SJCRH30 (cell line): ENCODE measurements at regions not wholly inside any gene's neighbourhood (a gene's known extent, or its start where the extent isn't known, plus 50 kb on each side); places are given as distances from the start of the nearest gene placed in this dataset.

Source experiments
- DNase-seq, 2 experiments: peaks; one replicate each; pipeline ENCODE4 v3.0.0-alpha.2; 2015 to 2020
- H3K27ac ChIP-seq: fragments of 250-450 bp; sonication (Bioruptor Pico); 2 replicates; pipeline ENCODE4 v1.5.1; 2020; ENCODE audit warnings: mild to moderate bottlenecking, moderate library complexity
- H3K27me3 ChIP-seq: fragments of 250-450 bp; sonication (Bioruptor Pico); 2 replicates; pipeline ENCODE4 v1.5.1; 2020; ENCODE audit warnings: mild to moderate bottlenecking, moderate library complexity
- H3K36me3 ChIP-seq: fragments of 250-450 bp; sonication (Bioruptor Pico); 2 replicates; pipeline ENCODE4 v1.5.1; 2020; ENCODE audit warnings: mild to moderate bottlenecking, moderate library complexity
- H3K4me1 ChIP-seq: fragments of 250-450 bp; sonication (Bioruptor Pico); 2 replicates; pipeline ENCODE4 v1.5.1; 2020; ENCODE audit warnings: mild to moderate bottlenecking, moderate library complexity
- H3K4me3 ChIP-seq: fragments of 250-450 bp; sonication (Bioruptor Pico); 2 replicates; pipeline ENCODE4 v1.5.1; 2020; ENCODE audit warnings: mild to moderate bottlenecking, moderate library complexity
- H3K9me3 ChIP-seq: fragments of 250-450 bp; sonication (Bioruptor Pico); replicated peaks from 2 replicates; pipeline ENCODE4 v1.5.1; 2020; ENCODE audit warnings: mild to moderate bottlenecking, moderate library complexity

DNA sequence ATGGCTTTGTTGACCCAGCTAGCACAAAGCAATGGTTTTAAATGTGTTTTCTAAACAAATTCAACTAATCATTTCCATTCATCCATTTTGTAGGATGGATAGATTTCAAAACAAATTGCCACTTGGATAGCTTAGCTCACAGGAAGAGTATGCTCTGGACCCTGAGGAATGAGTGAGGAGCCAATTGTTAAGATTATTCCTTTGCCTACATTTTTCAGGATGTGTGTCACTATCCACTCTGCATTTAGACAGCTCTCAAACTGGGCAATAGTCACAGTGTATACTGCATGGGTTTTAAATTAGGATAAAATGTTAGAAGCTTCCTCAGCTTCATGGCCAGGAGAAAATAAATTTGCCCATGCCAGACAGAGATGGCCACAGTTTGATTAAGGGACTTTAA is 605.6 kb upstream of the TEX47 start:
- Histone ChIP-seq H3K27ac (no peak overlapping the region), H3K9me3 (no peaks in the 10 kb centered on the region), H3K4me3 (no peak overlapping the region), H3K36me3 (no peaks in the 10 kb centered on the region), H3K4me1 (no peaks in the 10 kb centered on the region), H3K27me3 (no peaks in the 10 kb centered on the region)
- no peak for DNase-seq

DNA sequence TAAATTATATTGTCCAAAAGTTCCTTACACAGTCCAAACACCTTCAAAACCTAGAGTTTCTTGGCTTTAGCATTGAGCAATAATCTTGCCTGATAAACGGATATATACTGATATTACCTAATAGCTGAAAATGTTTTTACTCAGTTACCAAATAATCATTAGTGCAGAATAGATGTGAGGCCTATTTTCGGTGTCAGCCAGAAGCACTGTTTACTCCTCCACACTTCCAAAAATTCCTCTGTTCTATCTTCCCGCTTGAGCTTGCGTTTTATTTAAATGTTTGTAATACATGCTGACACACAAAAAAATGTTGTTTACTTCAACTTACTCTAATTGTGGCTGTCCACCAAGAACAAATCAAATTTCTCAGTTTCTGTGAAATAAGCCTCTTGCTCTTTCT is 606.2 kb upstream of the TEX47 start:
- Histone ChIP-seq H3K27me3 (no peaks in the 10 kb centered on the region), H3K36me3 (no peaks in the 10 kb centered on the region), H3K4me3 (no peak overlapping the region), H3K9me3 (no peaks in the 10 kb centered on the region), H3K27ac (no peak overlapping the region), H3K4me1 (no peaks in the 10 kb centered on the region)
- no peak for DNase-seq

DNA sequence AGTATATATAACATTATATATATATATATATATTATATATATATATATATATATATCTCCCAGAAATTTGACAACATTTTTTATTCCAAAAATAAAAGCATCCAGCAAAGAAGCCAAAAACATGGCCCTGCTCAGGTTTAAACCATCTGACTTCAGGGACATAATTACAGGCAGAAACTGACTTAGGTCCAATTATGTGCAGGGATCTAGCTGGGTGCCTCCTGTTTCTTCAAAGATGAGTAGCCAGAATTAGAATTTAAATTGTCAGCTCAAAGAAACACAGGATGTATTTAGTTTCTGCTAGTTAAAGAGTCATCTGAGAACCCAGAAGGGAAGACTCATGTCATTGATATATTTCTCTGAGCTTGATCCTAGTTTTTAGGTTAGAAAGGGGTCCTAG is 656.4 kb upstream of the TEX47 start:
- no peaks in the 10 kb centered on the region for H3K36me3 ChIP-seq
- no peaks in the 10 kb centered on the region for H3K27me3 ChIP-seq
- DNase-seq, result no peak
- H3K9me3 ChIP-seq, result no peaks in the 10 kb centered on the region
- H3K4me3 ChIP-seq, result no peak overlapping the region
- no peaks in the 10 kb centered on the region for H3K4me1 ChIP-seq
- H3K27ac ChIP-seq, result no peak overlapping the region

GRCh38 chr7:89456556-89456955 is 661.0 kb upstream of the TEX47 start:
- Histone ChIP-seq H3K9me3 (no peaks in the 10 kb centered on the region), H3K36me3 (no peaks in the 10 kb centered on the region), H3K4me1 (no peaks in the 10 kb centered on the region), H3K4me3 (no peak overlapping the region), H3K27me3 (no peaks in the 10 kb centered on the region), H3K27ac (no peak overlapping the region)
- no peak for DNase-seq

GRCh38 chr7:89458114-89458513 is 662.6 kb upstream of the TEX47 start:
- H3K36me3 ChIP-seq, result no peaks in the 10 kb centered on the region
- no peak for DNase-seq
- H3K4me3 ChIP-seq, result no peak overlapping the region
- H3K4me1 ChIP-seq, result no peaks in the 10 kb centered on the region
- H3K9me3 ChIP-seq, result no peaks in the 10 kb centered on the region
- H3K27me3 ChIP-seq, result no peaks in the 10 kb centered on the region
- no peak overlapping the region for H3K27ac ChIP-seq

GRCh38 chr7:89474456-89474855 is 678.9 kb upstream of the TEX47 start:
- Histone ChIP-seq H3K4me3 (no peak overlapping the region), H3K36me3 (no peaks in the 10 kb centered on the region), H3K27ac (no peak overlapping the region), H3K9me3 (no peaks in the 10 kb centered on the region), H3K4me1 (no peaks in the 10 kb centered on the region; the same call in 1 of the 2 replicates), H3K27me3 (no peaks in the 10 kb centered on the region)
- DNase-seq, result no peak

DNA sequence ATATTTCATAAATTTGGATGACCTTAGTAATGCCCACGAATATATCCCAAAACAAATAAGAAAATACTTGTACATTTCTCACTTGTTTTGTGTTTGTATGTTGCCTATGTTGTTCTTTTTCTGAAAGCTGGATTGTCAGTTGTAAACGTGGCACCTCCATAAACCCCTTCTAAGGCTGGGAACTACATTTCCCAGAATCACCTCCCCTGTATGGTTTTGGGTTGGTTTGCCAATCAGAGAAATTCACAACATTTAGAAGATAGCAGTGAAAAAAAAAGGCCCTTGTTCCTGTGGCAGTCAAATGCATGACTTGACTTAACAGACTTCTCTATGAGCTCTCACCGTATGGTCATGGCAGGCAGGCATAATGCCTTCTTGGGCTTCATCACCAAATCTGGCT is 676.3 kb upstream of the STEAP1 start:
- Histone ChIP-seq H3K4me1 (no peaks in the 10 kb centered on the region; the same call in 1 of the 2 replicates), H3K4me3 (no peak overlapping the region), H3K27ac (no peak overlapping the region), H3K36me3 (no peaks in the 10 kb centered on the region), H3K27me3 (no peaks in the 10 kb centered on the region), H3K9me3 (no peaks in the 10 kb centered on the region)
- DNase-seq, result no peak

DNA sequence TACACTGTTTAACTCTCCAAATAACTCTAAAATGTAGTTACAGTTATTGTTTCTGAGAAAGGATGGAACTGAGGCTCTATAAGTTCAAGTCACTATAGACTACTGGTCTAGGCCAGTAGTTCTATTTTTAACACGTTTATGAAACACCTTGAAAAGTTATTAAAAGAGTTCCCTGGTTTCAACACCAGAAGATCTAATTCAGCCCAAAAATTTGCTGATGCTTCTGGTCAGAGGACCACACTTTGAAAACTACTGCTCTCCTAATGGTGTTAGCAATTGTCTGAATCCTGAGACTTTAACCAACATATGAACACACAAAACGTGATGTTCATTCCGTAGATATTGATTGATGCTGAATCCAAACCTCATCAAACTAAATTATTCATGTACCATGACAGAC is 658.6 kb upstream of the STEAP1 start:
- Histone ChIP-seq H3K4me3 (no peak overlapping the region), H3K9me3 (no peaks in the 10 kb centered on the region), H3K36me3 (no peaks in the 10 kb centered on the region), H3K27me3 (no peaks in the 10 kb centered on the region), H3K27ac (no peak overlapping the region), H3K4me1 (no peaks in the 10 kb centered on the region)
- no peak for DNase-seq

DNA sequence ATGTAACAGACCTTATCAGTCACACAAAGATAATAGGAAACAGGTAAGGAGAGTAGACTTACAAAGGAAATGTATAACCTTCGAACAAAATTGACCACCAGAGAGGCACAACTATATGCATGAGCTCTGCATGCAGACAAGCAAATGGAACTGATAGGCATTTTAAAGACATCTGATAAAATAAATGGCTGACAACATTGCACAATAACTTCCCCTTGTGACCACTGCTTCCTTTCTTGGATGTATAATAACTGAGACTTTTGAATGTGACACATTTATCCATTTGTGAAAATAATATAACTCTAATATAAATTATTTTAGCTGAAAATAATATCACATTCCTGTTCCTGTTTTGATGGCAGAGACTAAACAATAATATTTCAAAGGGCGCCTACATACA is 654.2 kb upstream of the STEAP1 start:
- DNase-seq, result no peak
- no peaks in the 10 kb centered on the region for H3K4me1 ChIP-seq

DNA sequence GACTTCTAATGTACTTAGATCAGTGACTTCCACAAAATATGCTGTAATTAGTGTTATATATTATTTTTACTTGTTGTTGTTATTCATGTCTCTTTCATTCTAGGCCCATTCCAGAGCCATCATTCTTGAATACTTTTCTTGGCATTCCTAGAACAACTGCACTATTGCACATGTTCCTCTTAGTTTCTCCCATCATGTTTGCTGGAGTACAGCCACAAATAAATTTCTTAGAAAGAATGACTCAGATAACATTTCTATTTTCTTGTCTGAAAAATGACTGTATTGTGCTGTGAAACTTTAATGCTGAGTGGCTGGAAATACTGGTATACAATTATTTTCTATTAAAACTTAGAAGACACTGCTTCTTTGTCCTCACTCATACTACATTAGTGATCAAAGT is 651.0 kb upstream of the STEAP1 start:
- Histone ChIP-seq H3K27me3 (no peaks in the 10 kb centered on the region), H3K4me3 (no peak overlapping the region), H3K9me3 (no peaks in the 10 kb centered on the region), H3K27ac (no peak overlapping the region), H3K4me1 (no peaks in the 10 kb centered on the region), H3K36me3 (no peaks in the 10 kb centered on the region)
- DNase-seq, result no peak

More for the DNA sequence above, 654.2 kb upstream of the STEAP1 start:
- no peak overlapping the region for H3K4me3 ChIP-seq
- no peak overlapping the region for H3K27ac ChIP-seq
- H3K9me3 ChIP-seq, result no peaks in the 10 kb centered on the region
- no peaks in the 10 kb centered on the region for H3K27me3 ChIP-seq
- H3K36me3 ChIP-seq, result no peaks in the 10 kb centered on the region

DNA sequence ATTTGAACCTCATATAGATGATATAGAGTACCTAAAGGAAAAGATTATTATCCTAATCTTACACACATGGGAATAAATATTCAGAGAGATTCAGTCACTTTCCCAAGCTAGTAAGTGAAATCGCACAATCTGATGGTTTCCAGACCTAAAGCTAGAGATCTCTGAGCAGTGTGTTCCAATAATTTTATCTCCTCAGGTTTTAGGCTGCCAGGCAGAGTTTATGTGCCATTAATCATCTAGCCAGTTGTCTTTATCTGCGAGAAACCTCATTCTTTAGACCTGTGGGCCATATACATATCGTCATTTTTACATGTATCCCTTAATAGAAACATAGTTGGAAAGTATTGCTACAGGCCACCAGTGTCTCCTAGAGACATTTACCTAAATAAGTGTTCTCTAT is 647.2 kb upstream of the STEAP1 start:
- H3K4me1 ChIP-seq, result no peaks in the 10 kb centered on the region
- no peak overlapping the region for H3K4me3 ChIP-seq
- H3K9me3 ChIP-seq, result no peaks in the 10 kb centered on the region
- no peak overlapping the region for H3K27ac ChIP-seq
- DNase-seq, result no peak
- no peaks in the 10 kb centered on the region for H3K36me3 ChIP-seq
- H3K27me3 ChIP-seq, result no peaks in the 10 kb centered on the region

DNA sequence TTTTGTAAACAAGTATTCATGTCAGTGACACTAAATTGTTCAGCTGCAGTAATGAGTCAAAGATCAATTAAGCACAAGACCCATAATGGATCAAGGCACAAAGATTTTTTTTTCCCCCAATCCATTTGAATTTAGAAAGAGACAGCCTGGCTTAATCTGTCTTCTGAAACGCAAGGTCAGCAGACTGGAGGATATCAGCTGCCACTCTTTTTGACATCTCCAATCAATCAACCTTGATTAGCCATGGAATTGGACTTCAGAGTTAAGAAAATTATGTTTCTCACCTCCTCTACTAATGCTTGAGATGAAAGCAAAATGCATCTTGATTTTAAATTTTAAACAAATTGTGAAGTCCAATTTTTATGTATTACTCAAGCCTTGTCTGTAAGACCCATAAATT is 642.4 kb upstream of the STEAP1 start:
- no peak for DNase-seq
- Histone ChIP-seq H3K27me3 (no peaks in the 10 kb centered on the region), H3K27ac (no peak overlapping the region), H3K9me3 (no peaks in the 10 kb centered on the region), H3K4me3 (no peak overlapping the region), H3K36me3 (no peaks in the 10 kb centered on the region), H3K4me1 (no peaks in the 10 kb centered on the region)

DNA sequence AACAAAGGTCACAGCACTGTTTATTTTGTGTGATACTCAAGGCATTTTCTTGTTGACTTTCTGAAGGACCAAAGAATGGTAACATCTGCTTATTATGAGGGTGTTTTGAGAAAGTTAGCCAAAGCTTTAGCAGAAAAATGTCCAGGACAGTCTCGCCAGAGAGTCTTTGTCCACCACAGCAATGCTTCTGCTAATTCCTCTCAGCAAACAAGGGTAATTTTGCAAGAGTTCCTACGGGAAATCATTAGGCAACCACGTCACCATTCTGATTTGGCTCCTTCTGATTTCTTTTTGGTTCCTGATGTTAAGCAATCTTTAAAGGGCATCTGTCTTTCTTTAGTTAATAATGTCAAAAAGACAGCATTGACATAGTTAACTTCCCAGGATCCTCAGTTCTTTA is 639.3 kb upstream of the STEAP1 start:
- no peaks in the 10 kb centered on the region for H3K27me3 ChIP-seq
- no peaks in the 10 kb centered on the region for H3K36me3 ChIP-seq
- no peak overlapping the region for H3K27ac ChIP-seq
- no peak overlapping the region for H3K4me3 ChIP-seq
- DNase-seq, result no peak
- H3K4me1 ChIP-seq, result no peaks in the 10 kb centered on the region
- no peaks in the 10 kb centered on the region for H3K9me3 ChIP-seq

GRCh38 chr7:89517815-89518214 is 636.5 kb upstream of the STEAP1 start:
- DNase-seq, result no peak
- Histone ChIP-seq H3K4me3 (no peak overlapping the region), H3K27me3 (no peaks in the 10 kb centered on the region), H3K27ac (no peak overlapping the region), H3K4me1 (no peaks in the 10 kb centered on the region), H3K9me3 (no peaks in the 10 kb centered on the region), H3K36me3 (no peaks in the 10 kb centered on the region)

DNA sequence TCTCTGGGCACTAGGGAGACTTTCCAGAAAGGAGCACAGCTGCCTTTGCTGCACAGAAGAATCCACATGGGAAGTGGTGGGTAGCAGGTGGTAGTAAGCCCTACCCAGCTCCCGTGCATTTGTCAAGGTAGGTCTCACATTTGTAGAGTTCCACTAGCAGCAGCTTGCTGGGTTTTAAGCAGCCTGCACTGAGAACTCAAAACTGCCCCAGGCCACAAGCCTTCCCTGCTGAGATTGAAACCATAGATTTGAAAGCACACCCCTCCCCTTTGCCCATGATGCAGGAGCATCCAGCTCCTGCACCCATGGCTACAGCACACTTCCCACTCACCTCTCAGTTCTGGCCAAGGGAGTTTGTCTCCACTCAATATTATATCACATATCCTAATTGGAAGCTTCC is 604.5 kb upstream of the STEAP1 start:
- H3K36me3 ChIP-seq, result no peaks in the 10 kb centered on the region
- DNase-seq, result peak; percentile 5 to 34
- H3K9me3 ChIP-seq, result no peaks in the 10 kb centered on the region
- H3K27me3 ChIP-seq, result no peaks in the 10 kb centered on the region
- no peak overlapping the region for H3K27ac ChIP-seq
- no peaks in the 10 kb centered on the region for H3K4me1 ChIP-seq
- no peak overlapping the region for H3K4me3 ChIP-seq

- DNase-seq, result no peak
- H3K4me1 ChIP-seq, result no peaks in the 10 kb centered on the region
- H3K36me3 ChIP-seq, result no peaks in the 10 kb centered on the region
- no peaks in the 10 kb centered on the region for H3K27me3 ChIP-seq
- no peak overlapping the region for H3K27ac ChIP-seq
- no peak overlapping the region for H3K4me3 ChIP-seq
- no peaks in the 10 kb centered on the region for H3K9me3 ChIP-seq
Observed at GRCh38 chr7:89554209-89554608, 600.1 kb upstream of the STEAP1 start.

- H3K9me3 ChIP-seq, result no peaks in the 10 kb centered on the region
- no peak overlapping the region for H3K27ac ChIP-seq
- H3K36me3 ChIP-seq, result no peaks in the 10 kb centered on the region
- no peaks in the 10 kb centered on the region for H3K27me3 ChIP-seq
- DNase-seq, result no peak
- no peaks in the 10 kb centered on the region for H3K4me1 ChIP-seq
- H3K4me3 ChIP-seq, result no peak overlapping the region
Observed at GRCh38 chr7:89559596-89559995, 594.7 kb upstream of the STEAP1 start.
